HG02938 (cell line): ENCODE measurements at regions not wholly inside any gene's neighbourhood (a gene's known extent, or its start where the extent isn't known, plus 50 kb on each side); places are given as distances from the start of the nearest gene placed in this dataset.
A peak's percentile ranks its signal among the peaks of the same experiment; 100 is the strongest.

Experiments
- ATAC-seq: cut with Tn5 transposase; IDR thresholded peaks from one replicate; pipeline ENCODE4 v1.9.1; 2021; ENCODE audit warnings: mild to moderate bottlenecking, moderate library complexity; ENCODE audit not compliant: unreplicated experiment

- no peak for ATAC-seq
Measured at GRCh38 chr7:19455623-19456022, 253.2 kb downstream of the POLR1F start.

- ATAC-seq = no peak
Measured at GRCh38 chr7:19448091-19448490, 260.7 kb downstream of the POLR1F start.

GRCh38 chr7:19442016-19442785, 266.6 kb downstream of the POLR1F start:
- peak; percentile 45 for ATAC-seq

- no peak for ATAC-seq
Measured at GRCh38 chr7:19439517-19439916, 269.3 kb downstream of the POLR1F start.

- ATAC-seq = no peak
Measured at GRCh38 chr7:19437446-19437845, 271.4 kb downstream of the POLR1F start.

GRCh38 chr7:19427944-19428343, 280.9 kb downstream of the POLR1F start:
- no peak for ATAC-seq

- no peak for ATAC-seq
Measured at GRCh38 chr7:19421861-19422260, 276.6 kb upstream of the FERD3L start.

GRCh38 chr7:19417231-19417630, 272.0 kb upstream of the FERD3L start:
- no peak for ATAC-seq

- ATAC-seq = no peak
Measured at GRCh38 chr7:19415123-19415522, 269.9 kb upstream of the FERD3L start.

- ATAC-seq = no peak
Measured at GRCh38 chr7:19413443-19413965, 268.3 kb upstream of the FERD3L start.

- no peak for ATAC-seq
Measured at GRCh38 chr7:19410691-19411090, 265.5 kb upstream of the FERD3L start.

GRCh38 chr7:19410106-19410505, 264.9 kb upstream of the FERD3L start:
- ATAC-seq = no peak

GRCh38 chr7:19408706-19409220, 263.5 kb upstream of the FERD3L start:
- ATAC-seq = no peak

GRCh38 chr7:19407270-19407669, 262.0 kb upstream of the FERD3L start:
- ATAC-seq = no peak

- ATAC-seq = no peak
Measured at GRCh38 chr7:19405541-19405940, 260.3 kb upstream of the FERD3L start.

- no peak for ATAC-seq
Measured at GRCh38 chr7:19404912-19405329, 259.7 kb upstream of the FERD3L start.

GRCh38 chr7:19403691-19404090, 258.5 kb upstream of the FERD3L start:
- no peak for ATAC-seq

- no peak for ATAC-seq
Measured at GRCh38 chr7:19401461-19401860, 256.2 kb upstream of the FERD3L start.

- ATAC-seq = no peak
Measured at GRCh38 chr7:19400758-19401254, 255.6 kb upstream of the FERD3L start.

- ATAC-seq = peak; percentile 89
Measured at GRCh38 chr7:19397911-19398310, 252.7 kb upstream of the FERD3L start.

- no peak for ATAC-seq
Measured at GRCh38 chr7:19392246-19392645, 247.0 kb upstream of the FERD3L start.

- ATAC-seq = no peak
Measured at GRCh38 chr7:19390795-19391194, 245.6 kb upstream of the FERD3L start.
